Hypothalamus (tissue), 51 donors: ENCODE measurements at regions not wholly inside any gene's neighbourhood (a gene's known extent, or its start where the extent isn't known, plus 50 kb on each side); places are given as distances from the start of the nearest gene placed in this dataset.
"Not testable (repeated sequence)": the region's sequence is repeated elsewhere in the genome, so short reads cannot be mapped to it uniquely, and the experiment has no call there.

ENCODE experiments used
- DNase-seq, 51 donors: peaks; one replicate each; lab custom pipeline; 2025; lab: John Stamatoyannopoulos, UW

DNA sequence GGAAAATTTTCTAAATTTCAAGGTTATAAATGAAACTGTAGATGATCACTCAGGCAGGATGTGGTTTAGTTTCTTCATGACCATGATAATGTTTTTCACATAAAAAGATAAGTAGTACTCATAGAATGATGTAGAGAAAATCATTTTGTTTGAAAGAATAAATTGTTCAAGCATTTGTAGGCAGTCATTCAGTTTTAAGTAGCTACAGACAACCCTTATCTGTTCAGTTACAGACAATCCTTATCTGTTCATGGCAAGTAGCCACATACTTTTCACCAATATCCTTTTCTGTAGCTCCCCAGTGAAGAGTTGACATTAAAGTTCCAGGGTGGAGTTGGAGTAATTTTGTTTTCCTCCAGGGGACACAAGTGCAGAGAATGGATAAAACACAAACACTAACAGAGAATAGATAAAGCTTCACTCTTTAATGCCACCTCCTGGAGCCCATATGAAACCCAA lies 278.1 kb upstream of the TNC start:
- no peak for DNase-seq

DNA sequence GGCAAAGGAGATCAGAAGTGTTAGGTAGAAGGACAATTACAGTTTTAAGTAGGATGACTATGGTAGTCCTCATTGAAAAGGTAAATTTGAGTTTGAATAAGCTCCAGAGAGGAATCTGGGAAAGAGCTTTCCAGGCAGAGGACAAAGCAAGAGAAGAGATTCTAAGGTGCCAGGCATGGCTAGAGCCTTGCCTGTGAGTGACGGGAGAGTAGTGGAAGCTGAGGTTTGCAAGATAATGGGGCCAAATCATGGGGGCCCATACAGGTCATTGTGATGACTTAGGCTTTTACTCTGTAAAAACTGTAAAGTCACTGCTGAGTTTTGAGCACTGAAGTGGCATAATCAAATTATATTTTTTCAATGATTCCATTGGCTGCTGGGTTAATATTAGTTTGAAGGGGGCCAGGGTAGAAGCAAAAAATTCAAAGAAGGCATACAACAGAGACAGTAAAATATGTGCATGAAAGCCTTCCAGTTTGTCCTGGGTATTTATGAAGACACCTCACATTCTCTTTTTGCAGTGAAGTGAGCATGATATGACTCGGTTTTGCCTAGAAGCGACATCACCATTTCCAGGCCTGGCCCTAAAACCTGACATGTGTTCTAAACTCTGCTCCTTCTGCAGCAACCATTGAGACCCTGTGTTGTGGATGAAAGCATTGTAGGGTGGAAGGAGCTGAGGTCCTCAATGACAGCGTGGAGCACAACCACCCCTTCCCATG lies 279.8 kb upstream of the TNC start:
- no peak for DNase-seq

DNA sequence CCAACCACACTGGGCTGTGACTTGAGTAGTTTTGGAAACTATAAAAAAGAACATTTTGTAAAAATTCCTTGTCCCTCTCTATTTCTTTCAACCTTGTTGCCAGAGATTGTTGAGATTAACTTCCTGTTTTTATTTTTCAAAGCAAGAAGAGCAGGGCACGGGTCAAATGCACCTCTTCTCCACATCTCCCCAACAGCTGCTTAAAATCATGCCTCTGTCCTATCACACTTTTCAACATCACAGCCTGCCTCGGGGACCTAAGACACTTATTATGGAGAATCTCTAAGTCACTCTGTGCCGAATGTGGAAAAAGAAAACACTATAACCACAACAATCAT lies 280.3 kb upstream of the TNC start:
- DNase-seq: no peak

DNA sequence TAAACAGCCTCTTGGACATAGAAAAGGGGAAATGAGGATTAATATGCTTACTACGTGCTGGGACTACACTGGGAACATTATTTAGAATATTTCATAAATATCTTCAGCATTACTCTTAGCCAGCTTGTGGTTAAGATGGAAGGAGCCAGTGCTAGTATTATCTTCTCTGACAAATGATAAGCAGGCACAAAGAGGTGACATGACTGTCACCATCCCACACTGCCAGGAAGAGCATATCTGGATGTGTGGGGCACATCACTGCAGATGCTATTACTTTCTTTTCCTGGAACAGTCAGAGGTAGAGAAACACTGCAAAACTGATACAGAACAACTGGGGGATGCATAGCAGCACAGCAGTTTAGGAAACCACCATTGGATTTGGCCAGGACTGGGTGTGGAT lies 281.0 kb upstream of the TNC start:
- no peak for DNase-seq

DNA sequence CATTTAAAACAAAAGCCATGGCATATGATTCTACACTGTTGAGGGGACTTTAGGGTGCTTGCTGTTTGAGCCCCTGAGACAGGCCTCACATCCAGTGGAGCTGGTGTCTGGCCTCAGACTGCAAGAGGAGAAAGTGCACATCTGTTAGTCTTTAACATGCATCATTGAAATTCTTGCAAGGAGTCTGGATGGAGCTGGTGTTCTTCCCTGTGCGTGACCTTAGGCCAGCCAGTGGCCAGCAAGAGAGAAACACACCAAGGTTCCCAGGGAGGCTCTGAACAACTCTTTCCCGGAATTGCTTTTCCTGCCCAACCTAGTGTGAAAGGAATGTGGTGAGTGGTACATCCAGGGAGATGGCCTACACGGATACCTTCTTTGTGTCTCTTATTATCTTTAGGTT lies 282.8 kb upstream of the TNC start:
- DNase-seq: no peak

DNA sequence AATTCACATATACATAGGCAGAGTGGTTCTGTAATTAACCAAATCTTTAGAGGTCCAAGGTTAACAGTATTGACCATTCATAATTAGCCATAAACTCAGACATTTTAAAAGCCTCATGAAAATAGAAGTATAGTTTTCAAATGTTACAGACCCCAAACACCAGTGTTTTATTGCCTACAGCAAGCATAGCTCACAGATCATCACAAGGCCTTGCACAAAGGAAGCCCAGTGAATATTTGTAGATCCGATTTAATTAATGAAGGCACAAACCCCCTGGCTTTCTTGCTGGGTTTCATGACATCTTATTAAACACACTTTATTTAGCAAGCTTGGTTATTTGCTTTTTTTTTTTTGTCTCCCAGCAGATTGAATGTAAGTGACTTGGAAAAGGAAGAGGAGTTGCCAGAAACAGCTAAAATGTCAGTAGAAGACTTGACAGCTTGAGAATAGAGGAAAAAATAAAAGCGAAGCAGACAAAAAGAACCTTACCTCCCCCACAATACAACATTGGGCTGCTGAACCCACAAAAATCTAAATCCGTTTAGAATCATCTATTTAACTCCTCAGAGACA lies 283.9 kb upstream of the TNC start:
- DNase-seq: no peak

DNA sequence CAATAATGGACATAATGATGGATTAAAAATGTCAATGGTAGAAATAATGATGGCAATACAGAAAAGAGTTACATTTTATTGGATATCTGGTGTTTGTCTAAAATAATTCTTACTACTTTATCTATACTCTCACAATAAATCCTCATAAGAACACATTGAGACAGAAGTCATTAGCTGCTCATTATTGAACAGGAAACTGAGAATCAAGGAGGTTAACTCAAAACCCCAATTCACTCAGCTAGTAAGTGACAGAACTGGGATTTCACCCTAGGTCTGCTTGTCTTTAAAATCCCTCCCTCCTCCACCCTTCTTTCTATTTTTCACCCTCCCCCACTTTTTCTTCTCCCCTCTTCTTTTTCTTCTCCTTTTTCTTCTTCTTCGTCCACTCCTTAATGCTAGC lies 285.8 kb upstream of the TNC start:
- no peak for DNase-seq

DNA sequence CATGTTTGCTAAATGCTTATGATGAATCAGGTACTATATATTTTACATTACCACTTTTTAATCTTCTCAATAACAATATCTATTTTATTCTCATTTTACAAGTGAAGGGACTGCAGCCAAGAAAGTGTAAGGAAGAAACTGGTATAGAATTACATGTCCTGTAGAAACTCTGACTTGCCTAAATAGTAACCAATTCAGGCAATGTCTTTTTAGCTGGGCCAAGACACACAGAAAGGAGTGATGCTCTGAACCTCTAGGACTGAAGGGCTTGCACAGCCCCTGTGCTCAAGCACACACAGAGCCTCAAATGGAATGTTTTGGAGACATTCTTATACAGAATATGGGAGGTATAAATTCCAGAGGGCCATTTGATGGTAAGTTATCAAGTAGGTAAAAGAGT lies 286.4 kb upstream of the TNC start:
- no peak for DNase-seq

DNA sequence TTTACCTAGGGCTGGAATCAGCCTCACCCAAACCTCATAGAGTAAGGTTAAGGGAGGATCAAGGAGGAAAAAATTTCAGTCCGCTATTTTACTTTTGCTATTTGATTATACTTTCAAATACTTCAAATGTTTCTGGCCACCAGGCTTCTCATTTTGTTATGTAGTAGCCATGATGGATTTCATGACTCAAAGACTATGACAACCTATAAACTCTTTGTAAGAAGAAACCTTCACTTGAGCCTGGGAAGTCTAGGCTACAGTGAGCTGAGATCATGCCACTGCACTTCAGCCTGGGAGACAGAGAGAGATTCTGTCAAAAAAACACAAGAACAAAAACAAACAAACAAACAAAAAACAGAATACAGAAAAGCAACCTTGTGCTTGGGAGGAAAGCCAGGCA lies 293.6 kb upstream of the TNC start:
- DNase-seq: no peak

DNA sequence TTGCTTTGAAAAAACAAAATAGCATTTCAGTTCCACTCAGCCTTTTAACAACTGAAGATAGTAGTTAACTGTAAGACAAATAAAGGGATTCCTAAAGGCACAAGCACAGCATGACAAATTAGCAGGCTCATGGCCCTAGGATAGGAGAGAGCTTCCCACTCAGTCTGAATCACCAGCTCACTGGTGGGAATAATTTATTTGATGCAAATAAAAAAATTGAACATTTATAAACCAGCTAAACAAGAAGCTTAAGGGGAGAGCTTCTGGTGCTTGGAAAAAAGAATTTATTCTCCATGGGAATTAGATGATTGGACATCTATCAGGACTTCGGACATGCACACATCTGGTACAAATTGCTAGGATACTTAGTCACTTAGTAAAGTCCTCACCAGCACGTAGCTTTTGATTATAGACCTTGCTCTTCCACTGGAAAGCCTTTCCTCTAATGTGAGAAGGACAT lies 294.1 kb upstream of the TNC start:
- no peak for DNase-seq

DNA sequence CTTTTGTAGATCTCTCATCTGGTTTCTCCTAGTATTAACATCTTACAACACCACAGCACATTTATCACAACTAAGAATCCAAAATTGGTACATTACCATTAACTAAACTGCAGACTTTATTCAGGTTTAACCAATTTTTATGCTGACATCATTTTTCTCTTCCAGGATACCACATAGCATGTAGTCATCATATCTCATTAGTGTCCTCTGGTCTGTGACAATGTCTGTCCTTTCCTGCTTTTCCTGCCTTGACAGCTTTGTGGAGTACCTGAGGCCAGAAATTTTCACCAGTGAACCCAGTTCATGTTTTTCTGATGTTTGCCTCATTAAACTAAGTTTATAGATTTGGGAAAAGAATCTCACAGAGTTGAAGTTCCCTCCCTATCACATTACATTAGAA lies 294.7 kb upstream of the TNC start:
- DNase-seq: no peak

DNA sequence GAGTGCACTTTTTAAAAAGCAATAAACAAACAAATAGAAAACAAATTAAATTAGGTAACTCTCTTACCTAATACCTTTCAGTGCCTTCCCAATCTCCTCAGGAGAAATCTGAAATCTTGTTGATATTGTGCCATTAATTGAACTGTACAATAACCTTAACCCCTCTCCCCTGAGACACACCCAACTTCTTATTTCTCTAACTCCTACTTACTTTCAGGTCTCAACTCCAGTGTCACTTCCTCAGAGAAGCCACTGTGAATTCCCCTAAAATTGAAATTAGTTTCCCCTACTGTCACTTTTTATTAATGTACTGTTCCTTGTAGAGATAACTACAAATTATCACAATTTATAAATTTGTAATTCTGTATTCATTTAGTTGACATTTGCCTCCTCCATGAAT lies 295.3 kb upstream of the TNC start:
- DNase-seq: no peak

DNA sequence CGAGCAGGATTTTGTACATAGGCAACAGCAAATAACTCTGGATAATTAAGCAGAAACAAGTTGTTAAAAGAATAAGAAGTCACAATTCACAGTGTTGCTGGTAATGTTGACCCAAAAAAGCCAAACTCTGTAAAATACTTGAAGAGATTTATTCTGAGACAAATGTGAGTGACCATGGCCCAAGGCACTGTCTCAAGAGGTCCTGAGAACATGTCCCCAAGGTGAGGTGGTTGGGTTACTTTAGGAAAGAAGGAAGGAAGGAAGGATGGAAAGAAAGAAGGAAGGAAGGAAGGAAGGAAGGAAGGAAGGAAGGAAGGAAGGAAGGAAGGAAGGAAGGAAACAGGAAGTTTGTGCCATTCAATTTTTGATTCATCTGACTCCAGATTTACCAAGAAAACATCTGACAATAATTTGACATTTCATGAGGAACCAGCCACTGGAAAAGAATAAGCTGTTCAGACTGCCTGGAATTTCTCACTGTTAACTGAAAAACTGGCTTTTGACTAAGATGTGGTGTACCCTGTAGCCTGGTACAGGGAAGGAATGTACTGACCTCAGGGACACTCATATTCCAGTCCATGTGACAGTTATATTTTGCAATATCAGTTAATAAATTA lies 295.9 kb upstream of the TNC start:
- DNase-seq: no peak

DNA sequence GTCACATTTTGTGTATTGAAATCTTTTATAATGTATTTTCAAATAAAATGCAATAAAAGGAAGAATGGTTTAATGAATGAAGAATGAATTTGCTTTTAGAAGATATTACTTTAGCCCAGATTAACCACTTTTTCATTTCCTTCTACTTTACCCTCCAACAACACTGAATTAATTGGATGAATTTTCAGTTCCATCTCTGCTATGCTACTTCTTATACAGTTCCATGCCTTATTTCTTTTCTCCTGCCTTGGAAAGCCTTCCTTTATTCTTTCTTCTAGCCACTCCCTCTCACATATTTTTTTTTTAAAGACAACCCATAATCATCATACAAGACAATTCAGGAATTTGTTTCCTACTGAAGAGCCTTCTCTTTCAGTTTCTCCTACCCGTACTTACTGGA lies 296.6 kb upstream of the TNC start:
- DNase-seq: no peak

DNA sequence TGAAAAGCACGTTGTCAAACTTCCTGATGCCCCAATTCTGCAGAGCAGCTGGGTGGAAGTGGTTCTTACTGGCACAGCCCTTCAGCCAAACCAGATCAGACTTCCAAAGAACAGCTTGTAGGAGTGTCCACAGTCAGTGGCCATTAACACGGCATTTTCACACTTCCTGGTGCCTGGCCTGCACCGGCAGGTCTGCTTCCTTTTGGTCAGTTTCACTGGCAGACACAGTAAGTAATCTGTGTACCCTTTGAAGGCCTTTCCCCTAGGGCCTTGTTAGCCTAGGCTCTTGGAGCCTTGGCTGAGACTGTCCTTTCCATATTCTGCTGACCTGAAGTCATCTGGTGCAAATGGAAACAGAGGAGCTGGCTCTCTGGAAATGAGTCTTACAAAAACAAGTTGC lies 297.5 kb upstream of the TNC start:
- DNase-seq: no peak

DNA sequence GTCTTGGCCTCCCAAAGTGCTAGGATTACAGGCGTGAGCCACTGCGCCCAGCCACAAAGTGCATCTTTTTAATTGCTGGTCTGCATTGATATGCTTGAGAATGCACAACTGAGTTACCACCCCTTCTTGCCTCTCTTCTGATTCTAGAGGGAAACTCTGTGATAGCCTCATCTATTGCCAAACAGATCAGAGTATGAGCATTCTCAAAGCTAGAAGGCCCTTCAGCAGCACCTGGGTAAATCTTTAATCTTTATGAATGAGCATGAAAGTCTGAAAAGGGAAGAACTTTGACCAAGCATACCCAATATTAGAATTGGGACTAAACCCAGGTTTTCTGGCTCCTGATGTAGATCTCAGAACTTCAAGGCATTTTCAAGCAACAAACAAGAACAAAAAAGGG lies 298.3 kb upstream of the TNC start:
- no peak for DNase-seq

DNA sequence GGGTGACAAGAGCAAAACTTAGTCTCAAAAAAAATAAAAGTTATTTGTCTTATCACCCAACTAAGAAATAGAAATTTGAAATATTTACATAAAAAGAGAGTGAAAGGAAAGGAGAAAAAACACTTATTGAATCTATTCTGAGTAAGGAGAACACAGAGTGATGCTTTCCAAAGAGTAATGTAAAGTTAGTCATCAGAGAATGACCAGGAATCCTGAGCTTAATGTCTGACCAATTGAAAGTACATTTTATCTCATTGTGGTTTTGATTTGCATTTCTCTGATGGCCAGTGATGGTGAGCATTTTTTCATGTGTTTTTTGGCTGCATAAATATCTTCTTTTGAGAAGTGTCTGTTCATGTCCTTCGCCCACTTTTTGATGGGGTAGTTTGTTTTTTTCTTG lies 300.2 kb upstream of the TNC start:
- not testable (repeated sequence) for DNase-seq

DNA sequence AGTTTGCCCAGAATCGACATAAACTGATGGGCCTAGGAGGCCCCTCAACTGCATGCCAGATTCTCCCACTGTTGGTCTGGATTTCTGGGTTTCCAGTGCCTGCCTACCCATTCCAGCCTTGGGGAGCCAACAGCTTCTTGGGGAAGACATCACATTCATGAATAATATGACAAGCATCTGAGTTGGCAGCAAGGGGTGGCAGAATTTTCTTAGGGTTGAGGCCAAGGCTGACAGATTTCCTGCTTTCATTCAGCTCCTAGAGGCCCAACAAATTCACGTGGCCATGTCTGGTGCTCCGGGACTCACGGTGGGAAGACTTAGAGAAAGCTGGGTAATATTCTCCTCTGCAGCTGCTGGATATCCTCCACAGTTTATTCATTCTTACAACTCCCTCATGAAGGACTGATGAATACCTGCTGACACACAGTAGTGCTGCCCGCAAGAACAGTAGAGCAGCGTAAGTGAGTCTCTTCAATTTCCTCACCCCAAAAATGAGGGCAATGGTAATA lies 305.0 kb upstream of the TNC start:
- DNase-seq: no peak

DNA sequence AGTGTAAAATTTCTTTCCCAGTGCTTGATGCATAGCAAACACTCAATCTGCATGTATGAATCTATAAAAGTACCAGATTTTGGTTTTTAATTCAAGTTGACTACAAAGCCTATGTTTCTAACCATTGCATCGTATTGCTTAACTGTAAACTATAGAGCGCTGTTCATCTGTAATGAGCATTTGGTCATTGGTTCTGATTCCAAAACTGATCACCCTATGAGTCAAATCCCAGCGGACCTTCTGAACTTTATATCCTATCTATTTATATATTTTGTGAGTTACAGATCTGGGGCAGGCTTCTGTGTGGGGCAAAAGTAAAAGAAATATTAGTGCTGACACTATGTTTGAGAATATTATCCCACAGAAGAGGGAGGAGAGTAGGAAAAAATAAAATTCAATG lies 305.7 kb upstream of the TNC start:
- DNase-seq: no peak

DNA sequence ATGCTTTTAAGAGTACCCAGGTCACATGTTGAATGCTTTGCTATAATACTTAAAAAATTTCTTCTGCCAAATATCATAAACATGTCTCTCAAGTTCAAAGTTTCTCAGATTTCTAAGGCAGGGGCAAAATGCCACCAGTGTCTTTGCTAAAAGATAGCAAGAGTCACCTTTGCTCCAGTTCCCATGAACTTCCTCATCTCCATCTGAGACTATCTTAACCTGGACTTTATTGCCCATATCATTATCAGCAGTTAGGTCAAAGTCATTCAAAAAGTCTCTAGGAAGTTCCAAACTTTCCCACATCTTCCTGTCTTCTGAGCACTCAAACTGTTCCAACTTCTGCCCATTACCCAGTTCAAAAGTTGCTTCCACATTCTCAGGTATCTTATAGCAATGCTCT lies 307.6 kb upstream of the TNC start:
- no peak for DNase-seq

DNA sequence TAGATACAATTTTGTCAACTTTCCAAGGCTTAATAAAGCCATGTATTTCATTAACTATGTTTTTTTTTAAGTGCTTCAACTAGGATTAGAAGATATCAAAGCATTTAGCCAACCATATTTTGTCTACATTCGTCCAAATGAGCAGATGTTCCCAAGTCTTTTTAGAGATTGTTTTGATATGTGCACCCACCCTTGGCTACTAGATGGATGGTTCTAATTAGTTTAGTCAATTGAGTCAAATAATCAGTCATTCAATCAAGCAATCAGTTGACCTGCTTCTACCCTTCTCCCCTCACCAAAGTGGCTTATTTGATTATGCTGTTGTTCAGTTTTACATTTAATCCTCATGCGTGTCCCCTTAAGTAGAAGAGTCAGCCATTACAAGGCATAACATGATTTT lies 319.5 kb upstream of the TNC start:
- DNase-seq: no peak

DNA sequence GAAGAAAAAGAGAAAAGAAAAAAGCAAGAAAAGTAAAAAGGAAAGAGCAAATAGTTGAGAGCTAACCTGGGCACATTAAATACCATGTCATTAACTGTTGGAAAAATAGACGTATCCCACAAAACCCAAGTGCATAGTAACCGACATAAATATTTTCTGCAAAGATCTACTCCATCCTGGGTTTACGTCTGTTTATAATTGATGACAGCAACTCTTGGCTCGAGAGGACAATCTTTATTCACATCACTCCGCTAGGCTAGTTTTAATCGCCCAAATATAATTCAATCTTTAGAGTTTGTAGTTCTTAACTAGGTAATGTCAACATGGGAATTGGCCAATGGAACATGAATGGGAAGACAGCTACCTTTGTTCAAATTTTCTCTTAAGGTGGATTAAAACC lies 321.7 kb upstream of the TNC start:
- DNase-seq: no peak
